KMS-11 (cell line): ENCODE measurements at regions not wholly inside any gene's neighbourhood (a gene's known extent, or its start where the extent isn't known, plus 50 kb on each side); places are given as distances from the start of the nearest gene placed in this dataset.

Experiments used
- H2AFZ ChIP-seq: fragments of 200-600 bp; sonication (generic); 2 replicates; pipeline ENCODE4 v1.6.1; 2016; ENCODE audit warnings: antibody characterized with exemption, mixed run types, low read depth
- H3K27ac ChIP-seq: fragments of 200-600 bp; sonication (generic); 2 replicates; pipeline ENCODE4 v1.6.1; 2016; ENCODE audit warnings: mild to moderate bottlenecking, mixed run types
- H3K27me3 ChIP-seq: fragments of 200-600 bp; sonication (generic); 2 replicates; pipeline ENCODE4 v1.6.1; 2017; ENCODE audit warnings: mild to moderate bottlenecking, low read depth, mixed run types, moderate library complexity; ENCODE audit not compliant: insufficient read depth
- H3K36me3 ChIP-seq: fragments of 200-600 bp; sonication (generic); 2 replicates; pipeline ENCODE4 v1.6.1; 2017; ENCODE audit warnings: mild to moderate bottlenecking, mixed run types; ENCODE audit not compliant: insufficient read depth
- H3K4me1 ChIP-seq: fragments of 200-600 bp; sonication (generic); 2 replicates; pipeline ENCODE4 v1.6.1; 2016; ENCODE audit warnings: mild to moderate bottlenecking, low read depth, mixed run types; ENCODE audit not compliant: poor library complexity, severe bottlenecking
- H3K4me2 ChIP-seq: fragments of 200-600 bp; sonication (generic); 2 replicates; pipeline ENCODE4 v1.7.0; 2016; ENCODE audit warnings: mild to moderate bottlenecking, mixed run types
- H3K4me3 ChIP-seq: fragments of 200-600 bp; sonication (generic); IDR thresholded peaks from 2 replicates; pipeline ENCODE4 v1.6.1; 2017; ENCODE audit warnings: low read depth, low read length, mixed read lengths; ENCODE audit not compliant: insufficient read depth
- H3K79me2 ChIP-seq: fragments of 200-600 bp; sonication (generic); 2 replicates; pipeline ENCODE4 v1.6.1; 2016; ENCODE audit warnings: low read depth, mixed run types; ENCODE audit not compliant: insufficient read depth
- H3K9ac ChIP-seq: fragments of 200-600 bp; sonication (generic); 2 replicates; pipeline ENCODE4 v1.6.1; 2016; ENCODE audit warnings: mild to moderate bottlenecking, mixed run types
- H4K20me1 ChIP-seq: fragments of 200-600 bp; sonication (generic); 2 replicates; pipeline ENCODE4 v1.6.1; 2016; ENCODE audit warnings: mild to moderate bottlenecking, mixed run types; ENCODE audit not compliant: insufficient read depth
- TF ChIP-seq, protein P1 (sequence below): fragments of 200-600 bp; sonication (generic); conservative IDR thresholded peaks from 2 replicates; pipeline ENCODE4 v1.6.1; 2017; ENCODE audit warnings: low read depth, mild to moderate bottlenecking, antibody characterized with exemption, low read length, moderate library complexity, mixed read lengths

DNA sequence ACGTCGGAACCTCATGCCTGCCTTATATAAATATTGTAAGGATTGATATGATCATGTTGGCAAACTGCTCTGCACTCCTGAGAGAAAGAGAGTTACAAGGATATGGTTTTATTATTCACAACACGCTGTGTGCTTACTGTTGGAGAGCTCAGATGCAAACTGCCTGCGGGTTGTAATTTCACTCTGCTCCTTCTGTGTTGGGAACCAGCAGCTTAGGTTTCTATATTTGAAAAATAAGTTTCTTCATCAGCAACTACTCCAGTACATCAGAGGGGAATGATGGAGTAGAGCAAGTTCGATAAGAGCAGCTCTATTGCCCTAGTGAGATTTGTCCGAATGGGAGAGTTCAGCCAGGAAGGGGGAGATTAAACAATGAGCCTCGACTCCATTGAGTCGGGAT, 106.9 kb upstream of the UBL3 start:
- Histone ChIP-seq H3K9ac (no peak overlapping the region), H3K4me2 (no peak overlapping the region), H3K36me3 (no peaks in the 10 kb centered on the region), H2AFZ (no peak overlapping the region), H3K79me2 (no peaks in the 10 kb centered on the region), H3K27me3 (no peaks in the 10 kb centered on the region), H3K4me1 (no peaks in the 10 kb centered on the region), H3K27ac (no peak overlapping the region), H4K20me1 (no peaks in the 10 kb centered on the region), H3K4me3 (no peak overlapping the region)
- TF ChIP-seq, protein P1, sequence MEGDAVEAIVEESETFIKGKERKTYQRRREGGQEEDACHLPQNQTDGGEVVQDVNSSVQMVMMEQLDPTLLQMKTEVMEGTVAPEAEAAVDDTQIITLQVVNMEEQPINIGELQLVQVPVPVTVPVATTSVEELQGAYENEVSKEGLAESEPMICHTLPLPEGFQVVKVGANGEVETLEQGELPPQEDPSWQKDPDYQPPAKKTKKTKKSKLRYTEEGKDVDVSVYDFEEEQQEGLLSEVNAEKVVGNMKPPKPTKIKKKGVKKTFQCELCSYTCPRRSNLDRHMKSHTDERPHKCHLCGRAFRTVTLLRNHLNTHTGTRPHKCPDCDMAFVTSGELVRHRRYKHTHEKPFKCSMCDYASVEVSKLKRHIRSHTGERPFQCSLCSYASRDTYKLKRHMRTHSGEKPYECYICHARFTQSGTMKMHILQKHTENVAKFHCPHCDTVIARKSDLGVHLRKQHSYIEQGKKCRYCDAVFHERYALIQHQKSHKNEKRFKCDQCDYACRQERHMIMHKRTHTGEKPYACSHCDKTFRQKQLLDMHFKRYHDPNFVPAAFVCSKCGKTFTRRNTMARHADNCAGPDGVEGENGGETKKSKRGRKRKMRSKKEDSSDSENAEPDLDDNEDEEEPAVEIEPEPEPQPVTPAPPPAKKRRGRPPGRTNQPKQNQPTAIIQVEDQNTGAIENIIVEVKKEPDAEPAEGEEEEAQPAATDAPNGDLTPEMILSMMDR, result no peak

DNA sequence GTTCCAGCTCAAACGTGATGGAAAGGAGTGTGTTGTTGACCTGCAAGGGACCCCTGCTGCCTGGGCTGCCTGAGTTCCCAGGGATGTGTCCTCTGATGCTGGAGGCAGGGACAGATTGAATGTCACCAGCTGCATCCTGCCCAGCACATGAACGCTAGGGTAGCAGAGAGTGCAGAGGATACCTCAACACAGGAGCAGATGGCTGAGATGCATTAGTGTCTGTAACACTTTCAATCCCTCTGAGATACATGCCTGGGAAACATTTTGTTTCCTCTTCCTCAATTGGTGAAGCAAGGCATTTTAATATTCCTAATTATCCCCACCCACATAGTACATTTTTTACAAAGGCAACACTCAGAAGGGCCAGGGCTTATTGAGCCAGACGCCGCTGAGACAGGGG, 106.4 kb upstream of the UBL3 start:
- Histone ChIP-seq H4K20me1 (no peaks in the 10 kb centered on the region), H3K27ac (no peak overlapping the region), H3K4me3 (no peak overlapping the region), H3K27me3 (no peaks in the 10 kb centered on the region), H3K4me2 (no peak overlapping the region), H2AFZ (no peak overlapping the region), H3K9ac (no peak overlapping the region), H3K4me1 (no peaks in the 10 kb centered on the region), H3K79me2 (no peaks in the 10 kb centered on the region), H3K36me3 (no peaks in the 10 kb centered on the region)
- TF ChIP-seq, protein P1, result no peak

DNA sequence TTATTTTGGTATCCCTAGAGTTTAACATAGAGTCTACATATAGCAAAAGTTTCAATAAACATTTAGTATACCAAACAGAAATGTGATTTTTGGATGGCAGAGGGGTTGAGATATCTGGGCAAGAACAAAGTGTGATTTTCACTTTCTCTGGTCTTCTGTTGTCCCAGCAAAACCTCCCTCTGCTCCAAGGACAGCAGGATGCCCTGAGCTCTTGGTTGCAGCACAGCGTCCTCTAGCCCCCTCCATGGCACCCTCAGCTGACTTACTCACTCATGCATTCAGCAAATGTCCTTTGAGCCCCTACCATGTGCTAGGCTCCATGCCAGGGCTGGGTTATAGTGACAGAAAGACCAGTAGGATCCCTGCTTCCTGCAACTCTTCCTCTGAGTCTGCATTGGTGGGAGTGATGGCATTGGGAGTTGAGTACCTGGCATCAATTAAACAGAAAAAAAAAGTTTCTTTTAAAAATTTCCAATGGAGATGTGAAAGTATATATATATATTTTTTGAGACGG, 104.8 kb upstream of the UBL3 start:
- Histone ChIP-seq H3K79me2 (no peaks in the 10 kb centered on the region), H3K4me1 (no peaks in the 10 kb centered on the region), H3K36me3 (no peaks in the 10 kb centered on the region), H3K4me2 (no peak overlapping the region), H2AFZ (no peak overlapping the region), H3K27ac (no peak overlapping the region), H3K27me3 (no peaks in the 10 kb centered on the region), H3K4me3 (no peak overlapping the region), H4K20me1 (no peaks in the 10 kb centered on the region), H3K9ac (no peak overlapping the region)
- TF ChIP-seq, protein P1, result no peak

DNA sequence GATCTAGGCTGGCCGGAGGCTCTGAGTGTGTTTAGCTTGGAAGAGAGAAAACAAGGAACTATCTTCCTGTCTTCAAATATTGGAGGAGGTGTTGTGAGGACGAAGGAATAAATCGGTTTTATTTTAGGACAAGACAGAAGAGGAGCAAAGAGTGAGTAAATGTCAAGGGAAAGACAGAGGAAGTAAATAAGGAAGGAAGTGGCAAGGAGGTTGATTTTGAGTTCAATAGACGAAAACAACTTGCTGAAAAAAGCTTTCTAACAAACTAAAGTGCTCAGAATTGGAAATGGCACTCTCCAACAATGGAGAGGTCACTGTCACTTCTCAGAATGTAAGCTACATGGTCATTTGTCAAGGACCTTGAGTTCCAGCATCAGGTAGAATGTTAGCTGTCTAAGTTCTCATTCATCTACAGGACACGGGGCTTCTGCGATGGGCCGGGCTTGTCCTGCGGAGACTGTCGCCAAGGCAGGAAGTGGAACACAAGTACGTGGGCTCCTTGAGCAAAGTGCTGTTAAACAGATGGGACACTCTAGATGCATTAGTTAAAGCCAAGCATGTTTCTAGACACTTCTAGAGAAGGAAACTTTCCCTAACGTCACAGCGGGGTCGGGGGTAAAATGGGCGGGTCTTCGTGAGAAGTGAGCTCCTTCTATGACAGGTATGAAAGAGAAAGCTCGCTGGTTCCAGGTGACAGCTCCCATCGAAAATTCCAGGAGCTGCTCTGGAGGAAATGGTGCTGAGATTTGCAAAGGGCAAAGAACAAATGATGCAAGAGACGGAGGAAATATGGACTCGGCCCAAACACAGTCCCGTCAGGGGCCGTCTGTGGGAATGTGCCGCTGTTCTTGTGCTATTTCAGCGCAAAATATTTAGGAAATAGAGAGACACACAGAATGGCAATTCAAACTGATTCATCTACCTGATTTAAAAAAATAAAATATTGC, 103.9 kb upstream of the UBL3 start:
- no peaks in the 10 kb centered on the region for H3K36me3 ChIP-seq
- no peak overlapping the region for H3K27ac ChIP-seq
- no peaks in the 10 kb centered on the region for H3K27me3 ChIP-seq
- H3K4me3 ChIP-seq, result no peak overlapping the region
- no peaks in the 10 kb centered on the region for H3K79me2 ChIP-seq
- no peak overlapping the region for H3K4me2 ChIP-seq
- H3K4me1 ChIP-seq, result no peaks in the 10 kb centered on the region
- H4K20me1 ChIP-seq, result no peaks in the 10 kb centered on the region
- no peak overlapping the region for H2AFZ ChIP-seq
- TF ChIP-seq, protein P1, result no peak
- no peak overlapping the region for H3K9ac ChIP-seq
